Neural progenitor cell (in vitro differentiated cells): ENCODE measurements at regions not wholly inside any gene's neighbourhood (a gene's known extent, or its start where the extent isn't known, plus 50 kb on each side); places are given as distances from the start of the nearest gene placed in this dataset.

Experiments
- EZH2phosphoT487 ChIP-seq: fragments of 200-600 bp; sonication (generic); IDR thresholded peaks from 2 replicates; pipeline ENCODE4 v1.6.1; 2017; ENCODE audit warnings: antibody characterized with exemption
- TF ChIP-seq, protein P1 (sequence below): fragments of 200-600 bp; sonication (generic); IDR thresholded peaks from 2 replicates; pipeline ENCODE4 v1.5.1; 2017; ENCODE audit warnings: antibody characterized with exemption, mild to moderate bottlenecking

GRCh38 chr21:19145682-19146293 lies 742.2 kb upstream of the TMPRSS15 start:
- TF ChIP-seq, protein P1, sequence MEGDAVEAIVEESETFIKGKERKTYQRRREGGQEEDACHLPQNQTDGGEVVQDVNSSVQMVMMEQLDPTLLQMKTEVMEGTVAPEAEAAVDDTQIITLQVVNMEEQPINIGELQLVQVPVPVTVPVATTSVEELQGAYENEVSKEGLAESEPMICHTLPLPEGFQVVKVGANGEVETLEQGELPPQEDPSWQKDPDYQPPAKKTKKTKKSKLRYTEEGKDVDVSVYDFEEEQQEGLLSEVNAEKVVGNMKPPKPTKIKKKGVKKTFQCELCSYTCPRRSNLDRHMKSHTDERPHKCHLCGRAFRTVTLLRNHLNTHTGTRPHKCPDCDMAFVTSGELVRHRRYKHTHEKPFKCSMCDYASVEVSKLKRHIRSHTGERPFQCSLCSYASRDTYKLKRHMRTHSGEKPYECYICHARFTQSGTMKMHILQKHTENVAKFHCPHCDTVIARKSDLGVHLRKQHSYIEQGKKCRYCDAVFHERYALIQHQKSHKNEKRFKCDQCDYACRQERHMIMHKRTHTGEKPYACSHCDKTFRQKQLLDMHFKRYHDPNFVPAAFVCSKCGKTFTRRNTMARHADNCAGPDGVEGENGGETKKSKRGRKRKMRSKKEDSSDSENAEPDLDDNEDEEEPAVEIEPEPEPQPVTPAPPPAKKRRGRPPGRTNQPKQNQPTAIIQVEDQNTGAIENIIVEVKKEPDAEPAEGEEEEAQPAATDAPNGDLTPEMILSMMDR = no peak
- no peak for TF ChIP-seq EZH2phosphoT487
